Epithelial cell of prostate (primary cell): ENCODE measurements at regions not wholly inside any gene's neighbourhood (a gene's known extent, or its start where the extent isn't known, plus 50 kb on each side); places are given as distances from the start of the nearest gene placed in this dataset.

Experiments used
- DNase-seq: peaks from one replicate; pipeline ENCODE4 v3.0.0-alpha.2; 2011; ENCODE audit warnings: low read depth, low spot score
- H3K27ac ChIP-seq: fragments of 450-650 bp; 2 replicates; pipeline ENCODE4 v1.5.1; 2017; ENCODE audit warnings: mild to moderate bottlenecking

DNA sequence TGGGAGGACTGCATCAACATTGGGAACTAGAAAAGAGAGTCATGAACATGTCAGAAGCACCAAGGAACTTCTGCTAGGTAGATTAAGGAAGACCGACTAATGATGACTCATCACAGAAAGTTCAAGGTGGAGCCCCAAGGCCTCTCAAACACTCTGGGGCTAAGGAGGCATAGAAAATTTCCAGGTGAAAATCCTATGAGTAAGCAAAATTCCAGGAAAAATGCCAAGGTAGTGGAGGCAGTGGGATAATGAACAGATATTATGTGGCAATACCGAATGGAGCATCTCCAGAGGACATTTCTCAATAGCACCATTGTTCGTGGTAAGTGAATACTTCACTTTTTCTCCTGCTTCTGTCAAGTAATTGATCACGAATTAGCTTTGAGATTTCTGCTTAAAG, 336.5 kb downstream of the MZT1 start:
- peak; percentile 60 for DNase-seq
- H3K27ac ChIP-seq, result no peak overlapping the region

DNA sequence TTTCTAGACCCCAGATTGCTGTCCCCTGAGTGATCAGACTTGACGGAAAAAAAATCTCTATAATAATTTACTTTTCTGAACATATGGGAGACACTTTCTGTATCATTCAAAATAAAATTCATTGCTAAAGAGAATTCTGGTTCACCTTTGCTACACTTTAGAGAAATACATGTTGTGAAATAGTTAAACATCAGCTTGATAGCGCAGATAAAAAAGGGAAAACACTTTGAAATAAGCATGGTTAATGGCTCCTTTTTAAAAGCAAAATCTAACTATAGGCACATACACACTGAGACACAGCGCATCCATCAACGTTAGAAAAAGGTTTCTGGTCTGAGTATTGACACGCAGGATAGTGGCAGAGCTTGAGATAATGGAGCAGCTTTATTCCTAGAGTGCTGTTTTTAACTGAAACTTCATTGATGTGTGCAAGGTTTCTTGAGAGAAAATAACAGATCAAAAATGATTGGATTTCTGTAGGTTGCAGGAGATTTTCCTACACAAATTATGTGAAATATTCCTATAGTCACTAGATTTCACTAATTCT, 341.2 kb downstream of the MZT1 start:
- H3K27ac ChIP-seq, result no peak overlapping the region

DNA sequence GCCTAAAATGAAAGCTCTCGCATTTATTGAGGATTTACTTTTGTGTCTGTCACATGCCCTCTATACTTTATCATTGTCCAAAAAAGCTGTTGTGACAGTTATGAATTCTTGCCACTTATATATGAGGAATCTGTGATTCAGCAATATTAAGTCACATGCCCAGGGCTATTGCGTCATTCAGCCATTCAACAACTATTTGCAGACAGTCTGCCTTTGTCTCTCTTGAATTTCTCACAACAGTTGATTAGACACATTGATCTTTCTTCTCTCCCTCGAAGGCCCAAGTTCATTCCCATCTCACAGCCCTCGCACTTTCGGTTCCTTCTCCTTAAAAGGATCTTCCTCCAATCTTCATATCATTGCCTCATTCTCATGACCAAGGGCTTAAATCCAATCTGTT, 342.6 kb downstream of the MZT1 start:
- peak; percentile 24 for DNase-seq
- H3K27ac ChIP-seq, result peak overlapping the region; percentile 20

More for the DNA sequence above, 341.2 kb downstream of the MZT1 start:
- DNase-seq, result no peak

DNA sequence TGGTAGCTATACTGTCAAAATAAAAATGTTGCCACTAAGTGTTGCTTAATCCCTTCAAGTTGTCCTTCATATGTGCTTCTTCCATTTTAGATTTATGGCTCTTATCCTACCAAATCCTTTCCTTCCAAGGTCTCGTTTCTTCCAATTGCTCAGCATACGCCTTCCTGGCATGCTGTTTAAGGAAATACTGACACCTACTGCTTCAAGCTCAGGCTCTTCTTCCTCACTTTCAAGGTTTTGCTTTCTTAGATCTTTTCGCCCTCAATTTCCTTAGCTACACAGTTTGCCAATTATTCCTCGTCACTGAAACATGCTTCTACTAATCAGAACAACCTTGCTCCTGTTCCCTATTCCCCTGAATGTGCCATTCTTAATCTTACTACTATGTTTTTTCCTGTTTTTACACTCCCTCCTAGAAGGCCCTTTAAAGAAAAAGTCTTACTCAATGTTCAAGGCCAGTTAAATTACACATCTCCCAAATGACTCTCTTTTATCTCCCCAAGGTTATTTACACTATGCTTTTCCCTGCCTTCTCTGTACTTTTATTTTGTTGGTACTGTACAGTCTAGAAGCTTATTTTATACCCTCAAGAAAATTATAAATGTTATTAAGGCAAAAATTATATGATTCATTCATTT, 343.1 kb downstream of the MZT1 start:
- DNase-seq, result no peak
- peak overlapping the region; percentile 20 for H3K27ac ChIP-seq

DNA sequence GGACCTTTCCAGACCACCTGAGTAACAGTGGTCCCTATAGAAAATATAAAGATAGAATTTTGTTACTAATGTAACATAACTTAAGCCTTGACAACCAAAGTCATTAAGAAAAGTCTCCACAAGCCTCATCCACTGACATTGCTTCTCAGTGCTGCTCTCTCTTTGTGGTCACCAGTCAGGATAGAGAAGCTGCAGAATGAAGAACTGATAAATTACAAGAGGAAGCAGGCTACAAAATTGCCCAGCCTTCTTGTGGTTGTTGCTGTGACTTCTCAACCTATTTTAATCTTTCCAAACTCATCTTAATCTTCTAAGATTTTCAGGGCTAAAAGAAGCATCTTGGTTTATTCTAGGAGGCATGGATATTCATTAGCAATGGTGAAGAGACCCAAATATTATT, 343.8 kb downstream of the MZT1 start:
- no peak overlapping the region for H3K27ac ChIP-seq
- no peak for DNase-seq

DNA sequence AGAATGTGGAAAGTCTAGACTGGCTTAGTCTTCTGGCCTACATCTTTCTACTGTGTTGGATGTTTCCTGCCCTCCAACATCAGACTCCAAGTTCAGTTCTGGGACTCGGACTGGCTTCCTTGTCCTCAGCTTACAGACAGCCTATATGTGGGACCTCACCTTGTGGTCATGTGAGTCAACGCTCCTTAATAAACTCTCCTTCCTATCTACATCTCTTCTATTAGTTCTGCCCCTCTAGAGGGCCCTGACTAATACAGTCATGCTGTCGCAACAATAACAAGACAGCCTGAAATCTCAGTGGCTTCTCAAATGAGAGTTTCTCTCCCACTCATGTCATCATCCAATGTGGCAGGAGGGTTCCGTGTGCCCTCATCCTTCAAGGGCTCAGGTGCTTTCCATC, 347.8 kb downstream of the MZT1 start:
- peak overlapping the region; percentile 8 for H3K27ac ChIP-seq
- DNase-seq, result peak; percentile 5

DNA sequence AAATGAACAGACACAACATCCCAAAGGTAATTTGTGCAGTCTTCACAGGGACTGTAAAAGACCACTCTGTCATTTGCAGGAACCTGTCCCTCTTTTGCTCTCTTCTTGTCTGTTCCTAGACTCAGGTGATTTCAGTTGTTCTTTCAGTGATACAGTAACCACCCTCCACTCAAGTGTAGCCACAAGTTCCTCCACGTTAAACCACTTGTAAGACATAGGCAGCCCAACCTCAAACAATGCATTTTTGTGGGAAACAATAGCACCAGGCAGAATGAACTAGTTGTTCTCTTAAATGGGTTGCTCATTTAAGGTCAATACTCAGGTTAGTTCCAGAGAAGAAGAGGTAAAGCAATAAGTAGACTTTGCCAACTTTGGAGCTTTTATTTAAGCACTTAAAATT, 359.4 kb downstream of the MZT1 start:
- no peak for DNase-seq
- H3K27ac ChIP-seq, result no peak overlapping the region

DNA sequence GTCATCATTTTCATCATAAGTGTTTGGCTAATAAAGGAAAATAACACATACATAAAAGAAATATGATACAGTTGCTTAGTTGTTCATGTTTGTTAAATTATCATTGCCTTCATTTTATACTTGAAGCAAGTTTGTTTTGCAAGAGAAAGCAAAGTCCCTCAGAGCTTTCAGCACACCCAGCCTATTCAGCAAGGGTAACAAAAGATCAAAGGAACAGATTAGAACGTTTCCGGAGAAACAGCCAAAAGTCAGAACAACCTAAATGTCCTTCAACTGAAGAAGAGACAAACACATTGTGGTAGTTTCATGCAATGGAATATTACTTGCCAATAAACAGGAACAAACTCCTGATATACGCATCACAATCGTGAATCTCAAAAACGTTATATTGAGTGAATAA, 380.7 kb downstream of the MZT1 start:
- no peak overlapping the region for H3K27ac ChIP-seq
- no peak for DNase-seq

DNA sequence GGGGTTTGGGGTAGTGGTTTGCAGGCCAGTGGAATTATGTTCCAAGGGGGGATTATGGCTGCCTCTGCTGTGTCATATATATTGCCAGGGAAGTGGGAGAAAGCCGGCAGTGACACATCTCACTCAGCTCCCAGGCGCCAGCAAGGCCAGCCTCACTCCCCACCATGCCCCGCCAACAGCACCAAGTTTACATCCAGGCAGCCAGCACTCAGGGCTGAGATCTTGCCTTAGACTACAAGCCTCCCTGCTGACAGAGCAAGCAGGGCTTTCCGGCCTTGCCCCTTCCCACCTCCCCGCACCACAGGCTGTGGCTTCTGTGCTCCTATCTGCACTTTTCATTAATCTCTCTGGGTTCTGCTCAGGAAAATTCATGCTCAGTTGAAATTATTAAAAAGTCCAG, 385.1 kb downstream of the MZT1 start:
- no peak for DNase-seq
- no peak overlapping the region for H3K27ac ChIP-seq

DNA sequence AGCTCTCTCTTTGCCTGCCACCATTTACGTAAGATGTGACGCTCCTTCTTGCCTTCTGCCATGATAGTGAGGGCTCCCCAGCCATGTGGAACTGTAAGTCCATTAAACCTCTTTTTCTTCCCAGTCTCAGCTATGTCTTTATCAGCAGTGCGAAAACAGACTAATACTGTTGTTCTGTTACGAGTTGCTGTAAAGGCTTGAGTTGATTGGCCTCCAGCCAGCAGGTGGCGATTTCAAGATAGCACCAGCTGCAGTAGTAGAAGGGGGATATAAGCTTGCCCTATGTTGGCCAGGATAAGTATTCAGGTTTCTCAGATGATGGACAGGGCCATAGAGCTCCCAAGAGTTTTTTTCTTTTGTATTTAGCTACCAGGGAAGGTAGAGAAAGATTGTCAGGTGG, 385.5 kb downstream of the MZT1 start:
- no peak for DNase-seq
- H3K27ac ChIP-seq, result no peak overlapping the region

DNA sequence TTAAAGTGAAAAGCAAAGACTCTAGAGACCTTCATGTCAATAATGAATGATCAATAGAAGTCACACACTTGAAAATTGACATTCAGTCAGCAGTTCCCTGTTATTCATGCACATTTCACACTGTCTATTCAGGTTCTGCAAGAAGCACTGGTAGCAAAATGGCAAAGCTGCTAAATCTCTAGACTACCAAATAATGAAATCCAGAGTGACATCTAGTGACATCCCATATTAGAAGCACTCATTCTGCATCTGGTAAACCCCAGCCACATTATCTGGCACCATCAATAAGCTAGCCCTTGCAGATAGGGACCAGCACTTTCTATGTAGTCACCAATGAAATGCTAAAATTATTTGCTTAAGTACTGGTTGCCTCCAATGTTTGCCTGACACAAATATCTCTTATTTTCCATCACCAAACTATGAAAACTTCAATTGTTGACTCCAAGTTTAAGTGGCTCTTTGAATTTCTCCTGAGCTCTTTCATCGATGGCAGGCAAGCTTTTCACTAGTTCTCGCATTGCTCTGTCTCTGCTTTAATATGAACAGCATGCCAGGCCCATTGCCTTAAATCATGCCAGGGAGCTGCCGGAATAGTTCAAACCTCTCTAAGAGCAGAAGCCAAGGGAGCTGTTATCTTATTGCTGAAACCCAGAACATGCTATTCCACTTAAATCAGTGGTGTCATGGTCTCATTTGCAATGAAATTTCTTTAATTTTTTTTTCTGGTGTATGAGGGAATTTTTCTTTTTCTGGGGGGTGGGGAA, 409.9 kb downstream of the MZT1 start:
- DNase-seq, result no peak

DNA sequence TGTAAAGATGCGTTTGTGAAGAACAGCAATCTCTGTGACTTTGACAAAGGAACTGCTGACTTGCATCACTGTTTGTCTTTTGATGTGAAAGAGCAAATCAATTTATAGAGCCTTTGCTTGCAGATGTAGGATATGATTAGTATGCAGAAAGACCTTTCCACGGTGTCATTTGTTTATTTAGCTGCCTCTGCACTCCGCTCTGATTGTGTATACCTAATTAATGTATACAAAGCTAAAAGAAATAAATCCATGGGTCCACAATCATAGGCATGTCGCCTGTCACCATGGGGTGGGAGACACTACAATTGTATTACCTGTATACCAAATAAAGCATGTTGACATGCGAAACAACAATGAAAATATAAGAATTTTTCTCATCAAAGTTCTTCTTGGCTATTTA, 410.7 kb downstream of the MZT1 start:
- DNase-seq, result no peak
- H3K27ac ChIP-seq, result no peak overlapping the region

More for the DNA sequence above, 409.9 kb downstream of the MZT1 start:
- H3K27ac ChIP-seq, result no peak overlapping the region

DNA sequence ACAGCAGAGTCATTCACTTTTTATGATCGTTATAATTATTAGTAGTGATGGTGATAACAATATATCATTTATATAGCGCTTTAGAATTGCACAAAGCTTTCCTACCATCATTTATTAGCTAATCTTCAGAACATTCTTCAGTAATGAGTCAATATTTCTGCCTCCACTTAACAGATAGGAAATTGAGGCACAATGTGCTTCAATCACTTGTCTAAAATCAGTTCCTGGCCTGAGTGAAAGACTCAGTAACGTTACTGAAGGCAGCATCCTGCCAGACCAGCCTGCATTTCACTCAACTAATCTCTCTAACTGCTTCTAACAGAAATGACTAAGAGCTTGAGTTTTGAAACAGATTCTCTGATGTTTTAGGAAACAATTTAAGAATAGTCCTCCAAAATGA, 412.1 kb downstream of the MZT1 start:
- DNase-seq, result no peak
- no peak overlapping the region for H3K27ac ChIP-seq

DNA sequence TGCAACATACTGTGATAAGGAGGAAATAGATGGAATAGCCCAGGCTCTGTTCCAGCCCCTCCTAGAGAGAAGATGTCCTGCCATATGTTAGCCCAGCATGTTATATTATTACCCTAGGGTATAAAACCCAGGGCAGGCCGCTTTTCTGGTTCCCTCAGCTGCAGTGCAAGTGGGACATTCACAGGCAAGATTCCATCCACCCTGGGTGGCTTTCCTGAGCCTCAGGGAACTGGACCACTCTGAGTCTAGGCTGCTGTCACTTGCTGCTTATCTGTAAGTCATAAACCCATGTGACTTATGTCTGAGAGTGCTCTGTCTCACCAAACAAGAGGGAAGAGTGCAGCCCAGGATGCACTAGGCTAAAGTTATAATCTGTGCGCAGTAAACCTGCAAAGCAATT, 413.2 kb downstream of the MZT1 start:
- DNase-seq, result no peak
- no peak overlapping the region for H3K27ac ChIP-seq

DNA sequence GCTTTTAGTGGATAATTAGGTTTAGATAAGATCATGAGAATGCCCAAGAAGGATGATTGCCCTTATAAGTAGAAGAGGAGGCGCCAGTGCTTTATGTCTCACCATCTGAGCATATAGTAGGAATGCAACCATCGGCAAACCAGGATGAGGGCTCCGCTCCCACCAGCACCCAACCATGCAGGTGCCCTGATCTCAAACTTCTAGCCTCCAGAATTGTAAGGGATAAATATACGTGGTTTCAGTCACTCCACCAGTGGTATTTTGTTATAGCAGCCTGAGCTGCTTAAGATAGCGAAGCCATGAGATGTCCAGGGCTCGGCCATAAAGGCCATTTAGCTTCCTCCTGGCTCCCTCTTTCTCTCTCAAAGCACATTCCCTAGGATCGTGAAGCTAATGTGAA, 413.9 kb downstream of the MZT1 start:
- no peak overlapping the region for H3K27ac ChIP-seq
- no peak for DNase-seq

DNA sequence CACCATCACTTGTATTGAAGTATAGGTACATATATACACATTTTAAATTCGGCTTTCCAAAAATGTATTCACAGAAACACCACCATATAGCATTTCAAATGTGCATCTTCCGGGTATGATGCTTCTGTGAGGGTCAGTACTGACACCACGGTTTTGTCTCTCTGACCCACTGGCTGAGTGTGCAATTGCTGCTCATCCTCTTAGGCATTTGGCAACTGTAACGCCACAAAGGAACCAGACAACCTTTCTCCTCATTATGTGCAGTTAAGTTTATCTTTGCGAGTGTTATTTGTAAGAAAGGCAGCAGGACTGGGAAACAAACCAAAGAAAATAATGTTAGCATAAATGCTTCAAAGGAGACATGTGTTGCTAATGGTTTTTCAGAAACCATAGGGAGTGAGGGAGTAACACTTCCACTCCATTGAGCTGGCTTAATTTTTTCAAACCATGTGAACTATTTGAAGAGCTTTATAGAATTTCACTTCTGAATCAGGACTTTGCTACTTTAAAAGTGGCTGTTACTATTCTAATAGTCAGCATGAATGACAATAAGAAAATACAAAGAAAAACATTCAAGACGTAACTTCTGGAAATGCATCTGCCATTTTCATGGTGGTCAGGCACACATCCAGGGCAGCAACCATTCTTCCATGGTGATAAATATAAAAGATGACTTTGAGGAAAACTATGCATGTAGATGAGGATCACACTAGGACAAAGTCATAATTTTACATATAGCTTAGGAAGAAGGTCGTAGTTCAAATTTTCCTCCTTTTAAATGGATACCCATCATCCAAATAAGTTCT, 423.3 kb downstream of the MZT1 start:
- DNase-seq, result no peak
- no peak overlapping the region for H3K27ac ChIP-seq

DNA sequence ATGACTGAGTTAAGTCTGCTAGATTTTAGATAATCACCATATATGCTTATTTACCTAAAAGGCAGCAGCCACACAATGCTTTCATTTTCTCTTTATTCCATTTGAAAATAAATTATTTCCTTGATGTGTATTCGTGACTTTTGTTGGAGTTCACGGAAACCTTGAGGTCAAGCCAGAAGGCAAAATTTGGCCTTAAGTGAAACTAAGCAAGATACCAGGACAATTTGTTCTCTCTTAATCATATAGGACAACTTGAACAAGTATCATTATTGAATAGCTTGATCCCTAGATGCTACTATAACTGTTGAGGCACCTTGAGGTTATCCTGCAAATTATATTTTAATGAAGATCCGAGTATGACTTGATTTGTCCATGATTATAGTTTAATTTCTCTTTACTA, 429.2 kb upstream of the DACH1 start:
- DNase-seq, result no peak
- no peak overlapping the region for H3K27ac ChIP-seq

DNA sequence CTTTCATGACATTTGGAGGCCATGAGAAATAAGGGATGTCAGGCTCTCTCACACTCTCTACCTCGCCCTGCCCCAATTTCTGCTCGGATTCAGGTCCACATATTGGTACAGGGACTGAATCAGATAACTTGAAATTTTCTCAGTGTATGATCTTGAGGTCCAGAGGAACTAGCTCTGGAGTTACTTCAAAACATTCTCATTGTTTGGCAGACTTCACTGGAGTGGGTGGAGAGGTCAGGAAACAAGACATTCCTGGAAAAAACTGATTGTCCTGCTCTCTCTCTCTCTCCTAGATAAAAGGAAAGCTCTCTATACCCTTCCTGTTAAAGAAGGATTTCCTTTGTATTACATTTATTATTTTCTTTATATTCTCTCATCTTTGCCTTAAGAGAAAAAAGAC, 428.1 kb upstream of the DACH1 start:
- H3K27ac ChIP-seq, result no peak overlapping the region
- DNase-seq, result no peak

DNA sequence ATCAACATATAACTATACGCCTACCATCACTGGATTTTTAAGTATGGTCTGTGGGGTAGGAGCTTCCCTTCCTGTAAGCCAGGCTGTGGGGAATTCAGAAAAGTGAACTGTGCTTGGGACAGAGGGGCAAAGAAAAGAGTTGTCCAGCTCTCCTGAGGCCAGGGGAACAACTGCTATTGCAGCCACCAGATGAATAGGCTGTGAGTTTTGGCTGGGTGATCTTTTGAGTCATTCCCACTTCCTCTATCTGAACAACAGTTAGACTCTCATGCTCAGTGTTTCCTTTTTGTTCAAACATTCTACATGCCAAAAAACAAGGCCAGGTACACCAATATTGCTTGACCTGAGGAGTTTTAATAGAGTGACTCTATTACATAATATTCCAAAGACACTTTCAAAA, 426.2 kb upstream of the DACH1 start:
- no peak for DNase-seq
- H3K27ac ChIP-seq, result peak overlapping the region; percentile 90

DNA sequence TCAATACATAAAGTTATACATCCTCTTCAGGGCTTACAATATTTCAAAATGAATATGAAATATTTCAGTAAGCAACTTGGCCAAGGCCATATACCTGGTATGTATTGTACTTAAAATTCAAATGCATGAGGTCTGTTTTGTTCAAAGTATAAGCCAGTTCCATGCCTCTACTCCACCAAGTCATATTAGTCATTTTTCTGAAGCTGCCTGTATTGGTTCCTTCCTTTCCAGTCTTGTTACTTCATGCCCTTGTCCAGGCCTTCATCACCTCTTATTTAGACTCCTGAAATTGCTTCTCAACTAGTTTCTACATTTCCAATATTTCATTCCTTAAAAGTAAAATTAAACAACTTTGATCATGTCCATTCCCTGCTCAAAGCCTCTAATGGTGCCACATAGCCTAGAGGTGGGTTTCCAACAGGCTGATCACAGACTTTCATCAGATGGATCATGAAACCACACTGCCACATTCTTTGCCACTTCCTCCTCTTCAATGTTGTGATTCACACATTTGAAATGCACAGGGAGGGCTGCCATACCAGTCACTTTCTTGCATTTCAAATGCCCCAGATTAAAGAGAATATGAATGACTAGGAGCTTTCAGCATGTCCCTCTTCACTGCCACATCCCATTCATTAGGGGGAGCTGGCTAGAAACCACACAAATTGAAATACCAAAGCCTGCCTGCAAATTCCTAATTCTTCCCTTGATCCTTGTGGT, 424.1 kb upstream of the DACH1 start:
- peak overlapping the region; percentile 90 for H3K27ac ChIP-seq
- DNase-seq, result peak; percentile 37
